ENCODE measurements at regions not wholly inside any gene's neighbourhood (a gene's known extent, or its start where the extent isn't known, plus 50 kb on each side); places are given as distances from the start of the nearest gene placed in this dataset.

- Histone ChIP-seq H3K9ac (no peak overlapping the region), H3K9me3 (ENCODE audit: control insufficient read depth, low read length) (no peaks in the 10 kb centered on the region), H3K79me2 (no peaks in the 10 kb centered on the region), H3K4me1 (no peaks in the 10 kb centered on the region), H3K4me2 (ENCODE audit: low read length) (no peak overlapping the region), H3K36me3 (ENCODE audit: control insufficient read depth, insufficient read depth, low read length) (no peaks in the 10 kb centered on the region), H3K4me3 (ENCODE audit: low read depth, low read length) (no peak overlapping the region), H3K27ac (no peak overlapping the region), H3K27me3 (ENCODE audit: control insufficient read depth, insufficient read depth, low read length) (no peaks in the 10 kb centered on the region), H2AFZ (no peak overlapping the region)
- TF ChIP-seq, protein P1, sequence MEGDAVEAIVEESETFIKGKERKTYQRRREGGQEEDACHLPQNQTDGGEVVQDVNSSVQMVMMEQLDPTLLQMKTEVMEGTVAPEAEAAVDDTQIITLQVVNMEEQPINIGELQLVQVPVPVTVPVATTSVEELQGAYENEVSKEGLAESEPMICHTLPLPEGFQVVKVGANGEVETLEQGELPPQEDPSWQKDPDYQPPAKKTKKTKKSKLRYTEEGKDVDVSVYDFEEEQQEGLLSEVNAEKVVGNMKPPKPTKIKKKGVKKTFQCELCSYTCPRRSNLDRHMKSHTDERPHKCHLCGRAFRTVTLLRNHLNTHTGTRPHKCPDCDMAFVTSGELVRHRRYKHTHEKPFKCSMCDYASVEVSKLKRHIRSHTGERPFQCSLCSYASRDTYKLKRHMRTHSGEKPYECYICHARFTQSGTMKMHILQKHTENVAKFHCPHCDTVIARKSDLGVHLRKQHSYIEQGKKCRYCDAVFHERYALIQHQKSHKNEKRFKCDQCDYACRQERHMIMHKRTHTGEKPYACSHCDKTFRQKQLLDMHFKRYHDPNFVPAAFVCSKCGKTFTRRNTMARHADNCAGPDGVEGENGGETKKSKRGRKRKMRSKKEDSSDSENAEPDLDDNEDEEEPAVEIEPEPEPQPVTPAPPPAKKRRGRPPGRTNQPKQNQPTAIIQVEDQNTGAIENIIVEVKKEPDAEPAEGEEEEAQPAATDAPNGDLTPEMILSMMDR (IDR thresholded peaks at IDR 0.05) = no peak
Measured at GRCh38 chr15:62855085-62855476, 187.5 kb upstream of the TPM1 start.

DNA sequence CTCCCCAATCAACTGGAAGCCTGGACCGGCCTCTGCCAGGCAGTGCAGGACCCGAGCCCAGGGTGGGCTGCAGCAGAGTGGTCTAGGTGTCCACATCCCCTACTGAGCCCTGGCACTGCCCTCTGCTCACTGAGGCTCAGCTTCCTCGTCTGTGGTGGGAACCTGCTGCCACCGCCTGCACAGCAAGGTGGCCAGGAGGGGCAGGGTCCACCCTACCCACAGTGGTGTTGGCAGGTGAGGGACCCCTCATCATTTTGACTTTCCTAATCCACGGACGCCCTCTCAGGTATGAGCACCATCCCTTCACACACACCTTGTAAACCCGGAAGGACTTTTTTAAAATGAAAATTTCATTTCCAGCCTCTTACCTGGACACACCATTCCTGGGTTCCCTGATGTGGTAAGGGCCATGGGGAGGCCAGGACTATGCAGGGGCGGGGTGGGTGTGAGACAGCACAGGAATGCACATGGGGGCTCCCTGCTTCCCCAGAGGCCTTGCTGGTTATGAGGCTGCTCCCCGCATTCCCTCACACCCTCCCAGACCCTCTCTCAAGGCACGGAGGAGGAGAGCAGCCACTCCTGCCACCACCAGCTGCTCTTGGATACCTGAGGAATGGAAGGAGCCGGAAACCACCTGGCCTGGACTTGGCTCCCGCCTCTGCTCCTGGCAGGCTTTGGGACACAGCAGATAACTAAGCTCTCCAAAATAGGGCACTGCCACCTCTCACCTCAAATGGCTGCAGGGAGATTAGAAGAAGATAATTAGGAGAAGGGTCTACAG is 185.9 kb upstream of the TPM1 start:
- no peak overlapping the region for H2AFZ ChIP-seq
- H3K9ac ChIP-seq = no peak overlapping the region
- no peaks in the 10 kb centered on the region for H3K9me3 ChIP-seq (ENCODE audit: control insufficient read depth, low read length)
- H3K4me3 ChIP-seq (ENCODE audit: low read depth, low read length) = no peak overlapping the region
- H3K36me3 ChIP-seq (ENCODE audit: control insufficient read depth, insufficient read depth, low read length) = no peaks in the 10 kb centered on the region
- no peaks in the 10 kb centered on the region for H3K27me3 ChIP-seq (ENCODE audit: control insufficient read depth, insufficient read depth, low read length)
- H3K27ac ChIP-seq = no peak overlapping the region
- TF ChIP-seq, protein P1 (IDR thresholded peaks at IDR 0.05) = no peak
- H3K4me2 ChIP-seq (ENCODE audit: low read length) = no peak overlapping the region
- no peaks in the 10 kb centered on the region for H3K79me2 ChIP-seq
- H3K4me1 ChIP-seq = no peaks in the 10 kb centered on the region

DNA sequence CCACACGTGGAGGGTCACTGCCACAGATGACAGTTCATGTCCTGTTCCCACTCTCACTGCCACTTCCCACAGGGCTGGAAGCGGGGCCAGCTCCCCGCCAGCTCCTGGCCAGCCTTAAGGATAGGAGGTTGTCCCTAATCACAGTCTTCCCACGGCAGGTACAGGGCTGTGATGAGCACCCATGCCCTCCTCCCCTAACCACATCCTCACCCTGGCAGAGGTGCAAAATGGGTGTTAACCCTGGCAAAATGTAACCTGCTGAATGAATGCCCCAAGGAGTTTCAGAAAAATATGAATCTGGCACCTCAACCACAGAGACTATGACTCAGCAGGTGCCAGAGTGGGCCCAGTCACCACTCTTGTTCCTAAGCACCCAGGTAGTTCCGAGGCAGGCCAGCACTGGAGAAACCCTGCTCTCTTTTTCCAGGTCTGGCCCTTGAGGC is 185.1 kb upstream of the TPM1 start:
- no peak overlapping the region for H3K27ac ChIP-seq
- H3K4me1 ChIP-seq = no peaks in the 10 kb centered on the region
- H3K79me2 ChIP-seq = no peaks in the 10 kb centered on the region

DNA sequence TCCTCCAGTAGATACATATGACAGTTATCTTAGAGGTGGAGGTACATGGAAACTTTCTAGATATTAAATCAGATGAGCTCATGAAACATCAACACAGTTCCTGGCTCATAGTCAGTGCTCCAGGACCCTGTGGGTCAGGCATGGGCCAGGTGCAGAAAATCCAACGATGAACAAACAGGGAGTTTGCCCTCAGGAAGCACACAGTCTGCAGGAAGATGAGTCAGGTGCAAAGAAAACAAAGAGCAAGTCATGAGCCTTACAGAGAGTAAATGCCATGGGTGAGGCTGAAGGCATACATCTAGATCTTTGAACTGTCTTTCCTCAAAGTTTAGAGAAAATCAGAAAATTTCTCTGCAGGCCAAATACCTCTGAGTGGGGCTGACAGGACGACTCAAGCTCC is 184.2 kb upstream of the TPM1 start:
- TF ChIP-seq, protein P1 (IDR thresholded peaks at IDR 0.05) = no peak
- H3K4me1 ChIP-seq = no peaks in the 10 kb centered on the region
- H3K27ac ChIP-seq = no peak overlapping the region
- no peaks in the 10 kb centered on the region for H3K79me2 ChIP-seq
- H3K4me3 ChIP-seq (ENCODE audit: low read depth, low read length) = no peak overlapping the region
- H2AFZ ChIP-seq = no peak overlapping the region
- H3K4me2 ChIP-seq (ENCODE audit: low read length) = no peak overlapping the region
- no peaks in the 10 kb centered on the region for H3K36me3 ChIP-seq (ENCODE audit: control insufficient read depth, insufficient read depth, low read length)
- H3K9me3 ChIP-seq (ENCODE audit: control insufficient read depth, low read length) = no peaks in the 10 kb centered on the region
- H3K9ac ChIP-seq = no peak overlapping the region
- no peaks in the 10 kb centered on the region for H3K27me3 ChIP-seq (ENCODE audit: control insufficient read depth, insufficient read depth, low read length)

More for the DNA sequence above, 185.1 kb upstream of the TPM1 start:
- no peaks in the 10 kb centered on the region for H3K36me3 ChIP-seq (ENCODE audit: control insufficient read depth, insufficient read depth, low read length)
- no peaks in the 10 kb centered on the region for H3K9me3 ChIP-seq (ENCODE audit: control insufficient read depth, low read length)
- no peak overlapping the region for H3K4me2 ChIP-seq (ENCODE audit: low read length)
- H3K4me3 ChIP-seq (ENCODE audit: low read depth, low read length) = no peak overlapping the region
- TF ChIP-seq, protein P1 (IDR thresholded peaks at IDR 0.05) = no peak
- no peak overlapping the region for H3K9ac ChIP-seq
- H3K27me3 ChIP-seq (ENCODE audit: control insufficient read depth, insufficient read depth, low read length) = no peaks in the 10 kb centered on the region
- H2AFZ ChIP-seq = no peak overlapping the region

GRCh38 chr15:62862717-62863116 is 179.8 kb upstream of the TPM1 start:
- no peak overlapping the region for H3K4me3 ChIP-seq (ENCODE audit: low read depth, low read length)
- H2AFZ ChIP-seq = no peak overlapping the region
- H3K4me2 ChIP-seq (ENCODE audit: low read length) = no peak overlapping the region
- H3K79me2 ChIP-seq = no peaks in the 10 kb centered on the region
- no peak overlapping the region for H3K27ac ChIP-seq
- H3K36me3 ChIP-seq (ENCODE audit: control insufficient read depth, insufficient read depth, low read length) = no peaks in the 10 kb centered on the region
- no peaks in the 10 kb centered on the region for H3K4me1 ChIP-seq
- no peaks in the 10 kb centered on the region for H3K27me3 ChIP-seq (ENCODE audit: control insufficient read depth, insufficient read depth, low read length)
- no peaks in the 10 kb centered on the region for H3K9me3 ChIP-seq (ENCODE audit: control insufficient read depth, low read length)
- TF ChIP-seq, protein P1 (IDR thresholded peaks at IDR 0.05) = no peak
- H3K9ac ChIP-seq = no peak overlapping the region
